Sigmoid colon (tissue), 4 donors: ENCODE measurements at regions not wholly inside any gene's neighbourhood (a gene's known extent, or its start where the extent isn't known, plus 50 kb on each side); places are given as distances from the start of the nearest gene placed in this dataset.

ENCODE experiments used
- CTCF ChIP-seq, 4 experiments: fragments of 450-650 bp in 3 of 4; fragments of 200-600 bp in 1 of 4; IDR thresholded peaks; one replicate each; pipeline ENCODE4 v1.5.1; 2016 to 2019; ENCODE audit warnings: antibody characterized with exemption in 4 of 4, mild to moderate bottlenecking in 3 of 4, moderate library complexity in 2 of 4
- EP300 ChIP-seq, 4 donors: sonication (generic); formaldehyde crosslinking; IDR thresholded peaks; one replicate each; pipeline ENCODE4 v1.6.1; 2017; ENCODE audit warnings: antibody characterized with exemption in 4 of 4
- POLR2A ChIP-seq, 2 donors: fragments of 450-650 bp; IDR thresholded peaks; one replicate each; pipeline ENCODE4 v1.6.1; 2016; ENCODE audit warnings: antibody characterized with exemption in 2 of 2, mild to moderate bottlenecking in 2 of 2, moderate library complexity in 2 of 2
- POLR2AphosphoS5 ChIP-seq, 4 donors: sonication (generic); formaldehyde crosslinking; IDR thresholded peaks; one replicate each; pipeline ENCODE4 v1.6.1; 2017; ENCODE audit warnings: antibody characterized with exemption in 4 of 4

- TF ChIP-seq CTCF (IDR thresholded peaks at IDR 0.05) (no peak), POLR2A (IDR thresholded peaks at IDR 0.05) (no peak), POLR2AphosphoS5 (IDR thresholded peaks at IDR 0.05) (no peak), EP300 (IDR thresholded peaks at IDR 0.05) (no peak)
These were observed 515.3 kb downstream of the DSC3 start for GRCh38 chr18:30527226-30527625.
